CD4-positive, alpha-beta memory T cell (primary cell): ENCODE measurements at regions not wholly inside any gene's neighbourhood (a gene's known extent, or its start where the extent isn't known, plus 50 kb on each side); places are given as distances from the start of the nearest gene placed in this dataset.

ENCODE experiments used
- CTCF ChIA-PET: fragments of 350-600 bp; sonication (Branson Sonifier 250); formaldehyde crosslinking; loops from one replicate; lab custom pipeline; 2021; ENCODE audit warnings: inconsistent platforms; ENCODE audit not compliant: partially characterized antibody; lab: Charles Lee
- POLR2A ChIA-PET: fragments of 350-600 bp; sonication (Branson Sonifier 250); formaldehyde crosslinking; loops from one replicate; lab custom pipeline; 2021; ENCODE audit not compliant: partially characterized antibody; lab: Charles Lee
- DNase-seq, 5 donors: peaks; one replicate each; pipeline versions ENCODE4 v3.0.0 to v3.0.0-alpha.2; 2020 to 2022; ENCODE audit warnings: mixed read lengths in 1 of 5
- H3K27ac ChIP-seq: one replicate; pipeline ENCODE4 v1.7.0; 2013; ENCODE audit warnings: low read depth, low read length
- H3K27me3 ChIP-seq: 2 replicates; pipeline ENCODE4 v1.7.0; 2013; ENCODE audit warnings: mild to moderate bottlenecking, low read length, moderate library complexity; ENCODE audit not compliant: insufficient read depth
- H3K36me3 ChIP-seq: 2 replicates; pipeline ENCODE4 v1.7.0; 2013; ENCODE audit warnings: mild to moderate bottlenecking, low read length, moderate library complexity; ENCODE audit not compliant: insufficient read depth
- H3K4me1 ChIP-seq: 2 replicates; pipeline ENCODE4 v1.7.0; 2013; ENCODE audit warnings: mild to moderate bottlenecking, low read length, moderate library complexity; ENCODE audit not compliant: insufficient read depth
- H3K4me3 ChIP-seq, 2 donors: one replicate each; pipeline ENCODE4 v1.7.0; 2013; ENCODE audit warnings: low read length in 2 of 2, mild to moderate bottlenecking in 1 of 2
- H3K9me3 ChIP-seq, 2 donors: one replicate each; pipeline ENCODE4 v1.7.0; 2013; ENCODE audit warnings: low read length in 2 of 2, control low read depth in 1 of 2; ENCODE audit not compliant: control insufficient read depth in 1 of 2
- H3K27ac Mint-ChIP-seq, 7 donors: one replicate each; pipeline ENCODE4 v1.8.0; 2020 to 2021; ENCODE audit warnings: mixed read lengths in 7 of 7, mild to moderate bottlenecking in 6 of 7, inconsistent platforms in 3 of 7, moderate library complexity in 3 of 7
- H3K27me3 Mint-ChIP-seq, 2 donors: one replicate each; pipeline ENCODE4 v1.8.0; 2020 to 2021; ENCODE audit warnings: mixed read lengths in 2 of 2
- H3K36me3 Mint-ChIP-seq, 2 donors: one replicate each; pipeline ENCODE4 v1.8.0; 2020 to 2021; ENCODE audit warnings: mixed read lengths in 2 of 2, inconsistent platforms in 1 of 2, mild to moderate bottlenecking in 1 of 2
- H3K4me1 Mint-ChIP-seq, 4 donors: one replicate each; pipeline ENCODE4 v1.8.0; 2020 to 2021; ENCODE audit warnings: mixed read lengths in 4 of 4, mild to moderate bottlenecking in 1 of 4
- H3K4me3 Mint-ChIP-seq, 8 donors: one replicate each; pipeline ENCODE4 v1.8.0; 2020 to 2021; ENCODE audit warnings: mixed read lengths in 8 of 8, mild to moderate bottlenecking in 7 of 8, moderate library complexity in 6 of 8, inconsistent platforms in 3 of 8
- H3K9me3 Mint-ChIP-seq, 8 donors: one replicate each; pipeline ENCODE4 v1.8.0; 2020 to 2021; ENCODE audit warnings: mixed read lengths in 8 of 8, mild to moderate bottlenecking in 5 of 8, inconsistent platforms in 3 of 8, moderate library complexity in 1 of 8
- intact Hi-C: fragments of 100-400 bp; cut with micrococcal nuclease; formaldehyde crosslinking; loops from one replicate; pipeline ENCODE4 v1.15.1; 2023

- Mint-ChIP-seq H3K36me3 (no peaks in the 10 kb centered on the region), H3K4me1 (peaks cover 18 to 25% (median 22%) of the 10 kb centered on the region in 4 donors), H3K4me3 (no peak overlapping the region), H3K27me3 (no peaks in the 10 kb centered on the region), H3K27ac (peak overlapping the region in 1 of 7 donors; percentile 39), H3K9me3 (peaks cover 0 to 3% (median 0%) of the 10 kb centered on the region in 8 donors)
- Histone ChIP-seq H3K27ac (no peak overlapping the region), H3K4me1 (peaks cover 22% of the 10 kb centered on the region), H3K27me3 (no peaks in the 10 kb centered on the region), H3K36me3 (no peaks in the 10 kb centered on the region), H3K4me3 (no peak overlapping the region), H3K9me3 (no peaks in the 10 kb centered on the region)
- intact Hi-C loops, result no loop called here
- no peak for DNase-seq
- POLR2A ChIA-PET, result no interaction called here
- CTCF ChIA-PET, result no interaction called here
Measured at GRCh38 chr12:98403936-98404335, 111.5 kb upstream of the TMPO start.

GRCh38 chr12:98405805-98406366 lies 109.5 kb upstream of the TMPO start:
- DNase-seq, result no peak
- no peaks in the 10 kb centered on the region for H3K27me3 ChIP-seq
- no peak overlapping the region for H3K4me3 ChIP-seq
- H3K4me1 ChIP-seq, result peaks cover 9% of the 10 kb centered on the region
- H3K27me3 Mint-ChIP-seq, result no peaks in the 10 kb centered on the region
- H3K9me3 Mint-ChIP-seq, result peaks cover 0 to 3% (median 0%) of the 10 kb centered on the region in 8 donors
- H3K4me1 Mint-ChIP-seq, result peaks cover 6 to 10% (median 9%) of the 10 kb centered on the region in 4 donors
- ChIA-PET POLR2A (no interaction called here), CTCF (interaction anchor here (1.1 to 1.4 kb wide), 3 partner anchors 9 to 1257 kb away, joined by 3 to 7 read pairs (median 3); no protein-coding TSS in a partner anchor)
- H3K9me3 ChIP-seq, result no peaks in the 10 kb centered on the region
- H3K27ac Mint-ChIP-seq, result no peak overlapping the region
- no peaks in the 10 kb centered on the region for H3K36me3 ChIP-seq
- H3K27ac ChIP-seq, result no peak overlapping the region
- no peaks in the 10 kb centered on the region for H3K36me3 Mint-ChIP-seq
- no peak overlapping the region for H3K4me3 Mint-ChIP-seq
- intact Hi-C loops, result no loop called here

- peaks cover 6 to 10% (median 9%) of the 10 kb centered on the region in 4 donors for H3K4me1 Mint-ChIP-seq
- Histone ChIP-seq H3K27ac (no peak overlapping the region), H3K4me3 (no peak overlapping the region), H3K27me3 (no peaks in the 10 kb centered on the region), H3K36me3 (no peaks in the 10 kb centered on the region), H3K9me3 (no peaks in the 10 kb centered on the region), H3K4me1 (peaks cover 9% of the 10 kb centered on the region)
- DNase-seq, result no peak
- CTCF ChIA-PET, result interaction anchor here (1.1 to 1.4 kb wide), 3 partner anchors 9 to 1257 kb away, joined by 3 to 7 read pairs (median 3); no protein-coding TSS in a partner anchor
- intact Hi-C loops, result no loop called here
- H3K36me3 Mint-ChIP-seq, result no peaks in the 10 kb centered on the region
- peaks cover 0 to 1% of the 10 kb centered on the region in 2 donors for H3K27me3 Mint-ChIP-seq
- POLR2A ChIA-PET, result no interaction called here
- H3K27ac Mint-ChIP-seq, result no peak overlapping the region
- peaks cover 0 to 3% (median 0%) of the 10 kb centered on the region in 8 donors for H3K9me3 Mint-ChIP-seq
- H3K4me3 Mint-ChIP-seq, result no peak overlapping the region
Measured at GRCh38 chr12:98406378-98406777, 109.0 kb upstream of the TMPO start.

GRCh38 chr12:98408681-98409080 lies 106.7 kb upstream of the TMPO start:
- Histone ChIP-seq H3K9me3 (no peaks in the 10 kb centered on the region), H3K27me3 (no peaks in the 10 kb centered on the region), H3K4me1 (peaks cover 9% of the 10 kb centered on the region), H3K27ac (no peak overlapping the region), H3K36me3 (no peaks in the 10 kb centered on the region), H3K4me3 (no peak overlapping the region)
- CTCF ChIA-PET, result interaction anchor here (1.3 to 1.5 kb wide), 2 partner anchors 9 kb away, joined by 3 to 4 read pairs; no protein-coding TSS in a partner anchor
- Mint-ChIP-seq H3K4me1 (peaks cover 6 to 10% (median 9%) of the 10 kb centered on the region in 4 donors), H3K27ac (no peak overlapping the region), H3K36me3 (no peaks in the 10 kb centered on the region), H3K27me3 (peaks cover 0 to 4% of the 10 kb centered on the region in 2 donors), H3K4me3 (no peak overlapping the region), H3K9me3 (peaks cover 0 to 3% (median 0%) of the 10 kb centered on the region in 8 donors)
- DNase-seq, result no peak
- POLR2A ChIA-PET, result no interaction called here
- intact Hi-C loops, result no loop called here

GRCh38 chr12:98409548-98409947 lies 105.8 kb upstream of the TMPO start:
- Histone ChIP-seq H3K27ac (no peak overlapping the region), H3K27me3 (no peaks in the 10 kb centered on the region), H3K4me1 (peaks cover 9% of the 10 kb centered on the region), H3K9me3 (no peaks in the 10 kb centered on the region), H3K4me3 (no peak overlapping the region), H3K36me3 (no peaks in the 10 kb centered on the region)
- Mint-ChIP-seq H3K9me3 (peaks cover 0 to 3% (median 0%) of the 10 kb centered on the region in 8 donors), H3K27ac (no peak overlapping the region), H3K4me3 (no peak overlapping the region), H3K27me3 (peaks cover 2 to 4% of the 10 kb centered on the region in 2 donors), H3K36me3 (no peaks in the 10 kb centered on the region), H3K4me1 (peaks cover 6 to 10% (median 9%) of the 10 kb centered on the region in 4 donors)
- POLR2A ChIA-PET, result no interaction called here
- CTCF ChIA-PET, result no interaction called here
- no peak for DNase-seq
- intact Hi-C loops, result no loop called here

GRCh38 chr12:98410356-98410755 lies 105.0 kb upstream of the TMPO start:
- Histone ChIP-seq H3K27me3 (no peaks in the 10 kb centered on the region), H3K4me1 (peaks cover 9% of the 10 kb centered on the region), H3K36me3 (no peaks in the 10 kb centered on the region), H3K27ac (no peak overlapping the region), H3K9me3 (no peaks in the 10 kb centered on the region), H3K4me3 (no peak overlapping the region)
- ChIA-PET CTCF (interaction anchor here (2.2 kb wide), 1 partner anchor 13 kb away, joined by 6 read pairs; no protein-coding TSS in a partner anchor), POLR2A (no interaction called here)
- Mint-ChIP-seq H3K36me3 (no peaks in the 10 kb centered on the region), H3K4me3 (no peak overlapping the region), H3K4me1 (peaks cover 6 to 10% (median 9%) of the 10 kb centered on the region in 4 donors), H3K27ac (no peak overlapping the region), H3K27me3 (peaks cover 3 to 4% of the 10 kb centered on the region in 2 donors), H3K9me3 (no peaks in the 10 kb centered on the region)
- intact Hi-C loops, result no loop called here
- no peak for DNase-seq

- H3K4me3 Mint-ChIP-seq, result no peak overlapping the region
- H3K27me3 Mint-ChIP-seq, result peaks cover 3 to 5% of the 10 kb centered on the region in 2 donors
- H3K36me3 ChIP-seq, result no peaks in the 10 kb centered on the region
- ChIA-PET POLR2A (no interaction called here), CTCF (interaction anchor here (0.7 to 2.1 kb wide), 3 partner anchors 8 to 99 kb away, joined by 3 to 4 read pairs (median 3); partner anchors contain the start of gene TMPO)
- intact Hi-C loops, result no loop called here
- H3K4me1 ChIP-seq, result no peaks in the 10 kb centered on the region
- no peaks in the 10 kb centered on the region for H3K9me3 Mint-ChIP-seq
- no peak overlapping the region for H3K27ac ChIP-seq
- no peaks in the 10 kb centered on the region for H3K36me3 Mint-ChIP-seq
- H3K4me1 Mint-ChIP-seq, result no peaks in the 10 kb centered on the region
- H3K27ac Mint-ChIP-seq, result no peak overlapping the region
- no peaks in the 10 kb centered on the region for H3K27me3 ChIP-seq
- H3K9me3 ChIP-seq, result no peaks in the 10 kb centered on the region
- DNase-seq, result no peak
- H3K4me3 ChIP-seq, result no peak overlapping the region
Measured at GRCh38 chr12:98416845-98417244, 98.5 kb upstream of the TMPO start.
